Transverse colon (tissue), 4 donors: ENCODE measurements at regions not wholly inside any gene's neighbourhood (a gene's known extent, or its start where the extent isn't known, plus 50 kb on each side); places are given as distances from the start of the nearest gene placed in this dataset.

Source experiments
- DNase-seq: peaks from one replicate; pipeline ENCODE4 v3.0.0-alpha.2; 2019
- H3K27ac ChIP-seq, 4 donors: fragments of 200-600 bp; sonication (generic); 2 replicates each; pipeline ENCODE4 v1.5.1; 2016 to 2018; ENCODE audit warnings: inconsistent platforms in 4 of 4
- H3K27me3 ChIP-seq: fragments of 200-600 bp; sonication (generic); 2 replicates; pipeline ENCODE4 v1.5.1; 2017; ENCODE audit warnings: inconsistent platforms
- H3K36me3 ChIP-seq, 4 donors: fragments of 200-600 bp; sonication (generic); 2 replicates each; pipeline ENCODE4 v1.5.1; 2017 to 2019; ENCODE audit warnings: inconsistent platforms in 4 of 4
- H3K4me1 ChIP-seq, 4 donors: fragments of 200-600 bp; sonication (generic); 2 replicates each; pipeline ENCODE4 v1.5.1; 2017 to 2020; ENCODE audit warnings: inconsistent platforms in 4 of 4
- H3K4me3 ChIP-seq, 4 donors: fragments of 200-600 bp; sonication (generic); 1 replicate in 1 of 4; 2 replicates in 3 of 4; pipeline versions ENCODE4 v1.5.1 to v1.6.1; 2017 to 2019; ENCODE audit warnings: inconsistent platforms in 4 of 4
- H3K9me3 ChIP-seq, 2 donors: fragments of 200-600 bp; sonication (generic); 2 replicates each; pipeline ENCODE4 v1.5.1; 2017 to 2019; ENCODE audit warnings: inconsistent platforms in 2 of 2
- EP300 ChIP-seq: sonication (generic); formaldehyde crosslinking; IDR thresholded peaks from one replicate; pipeline ENCODE4 v1.6.1; 2017; ENCODE audit warnings: antibody characterized with exemption, low read depth
- POLR2A ChIP-seq: fragments of 450-650 bp; IDR thresholded peaks from one replicate; pipeline ENCODE4 v1.6.1; 2016; ENCODE audit warnings: antibody characterized with exemption, mild to moderate bottlenecking, moderate library complexity
- POLR2AphosphoS5 ChIP-seq, 3 donors: sonication (generic); formaldehyde crosslinking; IDR thresholded peaks; one replicate each; pipeline ENCODE4 v1.6.1; 2016; ENCODE audit warnings: antibody characterized with exemption in 3 of 3
- WGBS, 2 donors: methylation state at CpG; one replicate each; pipeline ENCODE4 v1.1.5; 2018; ENCODE audit warnings: low coverage in 1 of 2; 5-methylcytosine and 5-hydroxymethylcytosine counted together
- in situ Hi-C, 4 donors: fragments of 200-750 bp; cut with MboI; loops; one replicate each; pipeline versions ENCODE4 v1.15.0 to v1.15.1; 2017; ENCODE audit warnings: low sequenced_read_pairs in 3 of 4, low pct_ligation_motif_present in 1 of 4, low pct_unique_long_range_greater_than_20kb in 1 of 4
- intact Hi-C: fragments of 100-400 bp; cut with DNase I; formaldehyde crosslinking; loops from one replicate; pipeline ENCODE4 v1.15.1; 2023; ENCODE audit warnings: low total_unique reads
- TF ChIP-seq, protein P1 (sequence below), 5 experiments: fragments of 200-600 bp in 3 of 5; fragments of 450-650 bp in 2 of 5; sonication (generic) in 3 of 5; IDR thresholded peaks; 1 replicate in 2 of 5; 2 replicates in 3 of 5; pipeline ENCODE4 v1.5.1; 2016 to 2017; ENCODE audit warnings: antibody characterized with exemption in 5 of 5, inconsistent platforms in 3 of 5, mild to moderate bottlenecking in 2 of 5, moderate library complexity in 1 of 5

GRCh38 chr9:30329431-30329830, 2055.0 kb upstream of the ACO1 start:
- no peak overlapping the region for H3K4me3 ChIP-seq
- TF ChIP-seq EP300 (no peak), POLR2A (no peak), POLR2AphosphoS5 (IDR thresholded peaks at IDR 0.05) (no peak)
- TF ChIP-seq, protein P1, sequence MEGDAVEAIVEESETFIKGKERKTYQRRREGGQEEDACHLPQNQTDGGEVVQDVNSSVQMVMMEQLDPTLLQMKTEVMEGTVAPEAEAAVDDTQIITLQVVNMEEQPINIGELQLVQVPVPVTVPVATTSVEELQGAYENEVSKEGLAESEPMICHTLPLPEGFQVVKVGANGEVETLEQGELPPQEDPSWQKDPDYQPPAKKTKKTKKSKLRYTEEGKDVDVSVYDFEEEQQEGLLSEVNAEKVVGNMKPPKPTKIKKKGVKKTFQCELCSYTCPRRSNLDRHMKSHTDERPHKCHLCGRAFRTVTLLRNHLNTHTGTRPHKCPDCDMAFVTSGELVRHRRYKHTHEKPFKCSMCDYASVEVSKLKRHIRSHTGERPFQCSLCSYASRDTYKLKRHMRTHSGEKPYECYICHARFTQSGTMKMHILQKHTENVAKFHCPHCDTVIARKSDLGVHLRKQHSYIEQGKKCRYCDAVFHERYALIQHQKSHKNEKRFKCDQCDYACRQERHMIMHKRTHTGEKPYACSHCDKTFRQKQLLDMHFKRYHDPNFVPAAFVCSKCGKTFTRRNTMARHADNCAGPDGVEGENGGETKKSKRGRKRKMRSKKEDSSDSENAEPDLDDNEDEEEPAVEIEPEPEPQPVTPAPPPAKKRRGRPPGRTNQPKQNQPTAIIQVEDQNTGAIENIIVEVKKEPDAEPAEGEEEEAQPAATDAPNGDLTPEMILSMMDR (IDR thresholded peaks at IDR 0.05) = no peak
- in situ Hi-C loops = no loop called here
- H3K27me3 ChIP-seq = no peaks in the 10 kb centered on the region
- DNase-seq = no peak
- no peak overlapping the region for H3K27ac ChIP-seq
- no peaks in the 10 kb centered on the region for H3K9me3 ChIP-seq
- intact Hi-C loops = no loop called here
- WGBS, 2 donors = 52 to 65% methylated on average over 4 of the region's 4 CpGs
- no peaks in the 10 kb centered on the region for H3K4me1 ChIP-seq
- H3K36me3 ChIP-seq = no peaks in the 10 kb centered on the region

- Histone ChIP-seq H3K36me3 (no peaks in the 10 kb centered on the region), H3K9me3 (no peaks in the 10 kb centered on the region), H3K27me3 (no peaks in the 10 kb centered on the region), H3K4me1 (no peaks in the 10 kb centered on the region), H3K4me3 (no peak overlapping the region), H3K27ac (no peak overlapping the region)
- WGBS, 2 donors = 94% methylated on average over 15 of the region's 15 CpGs; no CpG with 5 or more reads in 1 of the 2 donors
- no peak for DNase-seq
- in situ Hi-C loops = no loop called here
- intact Hi-C loops = no loop called here
- TF ChIP-seq POLR2A (no peak), EP300 (no peak), POLR2AphosphoS5 (IDR thresholded peaks at IDR 0.05) (no peak)
- TF ChIP-seq, protein P1 (IDR thresholded peaks at IDR 0.05) = no peak
Observed at GRCh38 chr9:30348904-30349303, 2035.5 kb upstream of the ACO1 start.

DNA sequence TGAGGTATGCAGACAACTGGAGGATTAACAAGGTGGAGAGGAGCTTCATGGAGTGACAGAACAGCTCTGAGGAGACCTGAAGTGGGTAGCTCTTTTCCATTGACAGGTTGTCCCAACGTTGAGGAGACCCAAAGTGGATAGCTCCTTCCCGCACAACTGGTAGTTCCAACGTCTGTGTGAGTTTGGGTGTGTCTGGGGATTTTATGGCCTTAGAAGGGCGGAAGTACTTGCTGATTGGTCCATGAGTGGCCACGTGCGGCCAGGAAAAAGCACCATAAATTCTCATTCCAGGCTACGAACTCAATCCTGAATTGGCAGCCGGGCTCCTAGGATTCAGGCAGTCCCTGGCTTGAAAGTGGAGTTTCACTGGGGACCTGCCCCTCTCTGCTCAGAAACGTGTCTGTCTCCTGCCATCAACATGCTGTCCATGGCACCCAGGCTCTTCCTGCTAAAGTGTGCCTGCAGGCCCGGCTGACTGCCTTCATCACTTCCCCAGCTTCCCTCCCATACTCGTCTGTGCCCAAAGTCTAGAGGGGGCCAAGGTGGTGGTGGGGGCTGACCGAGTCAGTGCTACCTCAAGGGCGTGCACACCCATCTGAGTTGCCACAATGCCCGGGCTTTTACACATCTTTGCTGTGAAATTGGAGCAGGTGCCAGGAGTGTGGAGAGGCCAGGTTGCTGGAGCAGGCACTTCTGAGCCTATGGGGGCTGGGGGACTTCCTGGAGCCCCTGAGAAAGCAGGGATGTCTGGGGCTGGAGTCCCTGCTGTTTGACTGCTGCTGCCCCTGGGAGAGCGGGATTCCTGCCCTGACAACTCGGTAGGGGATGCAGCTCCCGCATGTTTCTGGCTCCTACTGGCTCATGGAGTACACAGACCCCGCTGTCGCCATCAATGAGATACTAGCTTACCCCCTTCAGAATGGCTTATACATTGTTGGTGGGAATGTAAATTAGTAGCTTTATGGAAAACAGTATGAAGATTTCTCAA, 2034.6 kb upstream of the ACO1 start:
- Histone ChIP-seq H3K27ac (no peak overlapping the region), H3K27me3 (no peaks in the 10 kb centered on the region), H3K9me3 (no peaks in the 10 kb centered on the region), H3K4me3 (no peak overlapping the region), H3K36me3 (no peaks in the 10 kb centered on the region), H3K4me1 (no peaks in the 10 kb centered on the region)
- intact Hi-C loops (no loop called here), in situ Hi-C loops (no loop called here)
- 83% methylated on average over 19 of the region's 19 CpGs; no CpG with 5 or more reads in 1 of the 2 donors for WGBS, 2 donors
- TF ChIP-seq, protein P1 (IDR thresholded peaks at IDR 0.05) = no peak
- TF ChIP-seq EP300 = no peak
- no peak for TF ChIP-seq POLR2A
- TF ChIP-seq POLR2AphosphoS5 (IDR thresholded peaks at IDR 0.05) = no peak
- DNase-seq = no peak

- Histone ChIP-seq H3K27ac (no peak overlapping the region), H3K4me3 (no peak overlapping the region), H3K4me1 (no peaks in the 10 kb centered on the region), H3K9me3 (no peaks in the 10 kb centered on the region), H3K36me3 (no peaks in the 10 kb centered on the region), H3K27me3 (no peaks in the 10 kb centered on the region)
- in situ Hi-C loops (no loop called here), intact Hi-C loops (no loop called here)
- 67 to 78% methylated on average over 4 of the region's 4 CpGs for WGBS, 2 donors
- TF ChIP-seq, protein P1 (IDR thresholded peaks at IDR 0.05) = no peak
- no peak for TF ChIP-seq EP300
- DNase-seq = no peak
Observed at GRCh38 chr9:30356221-30356620, 2028.2 kb upstream of the ACO1 start.
